ENCODE measurements at regions not wholly inside any gene's neighbourhood (a gene's known extent, or its start where the extent isn't known, plus 50 kb on each side); places are given as distances from the start of the nearest gene placed in this dataset.
"Not testable (repeated sequence)": the region's sequence is repeated elsewhere in the genome, so short reads cannot be mapped to it uniquely, and the experiment has no call there.

DNA sequence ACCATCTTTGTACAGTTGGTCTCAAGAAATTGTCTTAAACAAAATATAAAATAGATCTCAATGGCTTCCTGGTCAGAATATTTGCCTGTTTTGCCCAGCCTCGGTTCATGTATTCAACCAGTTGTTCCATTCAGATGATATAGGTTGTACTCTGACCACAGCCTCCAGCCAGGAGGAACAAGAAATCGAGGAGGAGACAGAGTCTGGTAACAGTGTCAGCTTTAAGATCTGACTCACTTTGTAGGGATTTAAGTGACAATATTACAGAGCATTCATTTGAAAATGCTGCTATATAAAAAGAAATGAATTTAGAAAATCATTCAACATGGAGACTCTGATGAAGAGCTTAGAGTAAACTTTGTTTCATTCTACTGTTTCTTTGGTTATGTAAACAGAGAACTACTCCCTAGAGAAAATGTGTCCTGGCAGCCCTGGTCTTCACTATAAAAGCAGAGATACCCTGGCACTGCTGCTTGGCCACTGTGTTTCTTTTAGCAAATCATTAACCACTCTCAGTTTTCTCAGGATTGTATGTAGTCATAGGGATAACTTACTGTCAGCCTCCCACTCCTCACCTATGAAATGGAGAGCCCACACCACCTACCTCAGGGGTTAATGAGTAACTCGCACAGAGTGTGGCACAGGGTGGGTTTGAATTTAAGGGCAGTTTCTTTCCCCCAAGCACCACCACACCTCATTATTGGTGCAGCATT is 53.5 kb downstream of the PAGE2 start:
- DNase-seq (ENCODE audit: low spot score) = no peak

DNA sequence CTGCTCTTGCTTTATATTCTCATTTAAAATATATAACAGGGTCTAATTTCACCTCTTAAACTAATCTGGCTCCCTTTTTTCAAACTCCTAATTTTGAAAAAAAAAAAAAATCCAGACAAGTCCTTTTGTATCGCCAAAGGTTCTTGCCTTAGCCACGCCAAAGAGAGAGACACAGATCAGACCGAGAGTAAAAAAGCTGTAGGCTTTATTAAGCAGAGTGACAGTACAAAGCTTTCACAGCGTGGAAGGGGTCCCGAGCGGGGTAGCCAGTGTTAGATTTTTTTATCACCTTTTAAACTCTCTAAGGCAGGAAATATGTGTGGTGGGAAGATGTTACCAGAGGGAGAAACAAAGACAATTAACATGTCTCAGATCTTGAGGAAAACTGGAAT is 54.1 kb downstream of the PAGE2 start:
- DNase-seq (ENCODE audit: low spot score) = no peak

GRCh38 chrX:55143621-55144020 is 54.8 kb downstream of the PAGE2 start:
- DNase-seq (ENCODE audit: low spot score) = no peak

DNA sequence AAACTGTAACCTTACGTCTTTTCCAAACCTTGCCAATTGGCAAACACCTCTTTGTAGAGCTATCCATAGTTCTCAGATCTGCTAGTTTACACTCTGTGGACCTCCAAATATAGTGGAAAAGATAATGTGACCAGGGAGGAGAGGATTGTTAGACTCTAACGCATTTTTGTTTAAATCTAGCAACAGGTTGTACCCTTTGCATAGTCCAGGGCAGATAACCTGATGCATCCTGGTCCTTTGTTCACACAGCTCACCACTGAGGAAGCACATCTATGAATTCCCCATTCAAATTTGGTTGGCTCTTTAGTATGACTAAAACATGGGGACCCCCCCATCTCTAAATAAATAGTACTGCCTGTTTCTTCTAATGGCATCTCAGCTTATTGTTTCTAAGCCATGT is 55.9 kb downstream of the PAGE2 start:
- no peak for DNase-seq (ENCODE audit: low spot score)

DNA sequence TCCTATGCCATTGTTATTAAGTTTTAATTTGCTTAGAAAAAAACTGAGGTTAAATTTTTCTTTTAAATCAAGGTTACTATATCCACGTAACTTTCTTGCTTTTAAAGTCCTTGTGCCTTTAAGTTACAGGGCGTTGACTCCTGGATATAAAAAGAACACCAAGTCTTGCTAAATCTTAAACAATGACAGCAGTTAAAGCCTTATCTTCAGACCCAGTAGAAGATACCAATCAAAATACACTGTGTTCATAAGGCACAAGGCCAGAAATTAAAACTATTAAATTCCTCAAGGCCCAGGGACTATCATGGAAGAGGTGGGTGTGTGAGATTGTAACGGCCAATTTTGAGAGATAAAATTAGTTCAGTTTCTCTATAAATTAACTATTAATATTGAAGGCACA is 60.4 kb downstream of the PAGE2 start:
- DNase-seq (ENCODE audit: low spot score) = no peak

DNA sequence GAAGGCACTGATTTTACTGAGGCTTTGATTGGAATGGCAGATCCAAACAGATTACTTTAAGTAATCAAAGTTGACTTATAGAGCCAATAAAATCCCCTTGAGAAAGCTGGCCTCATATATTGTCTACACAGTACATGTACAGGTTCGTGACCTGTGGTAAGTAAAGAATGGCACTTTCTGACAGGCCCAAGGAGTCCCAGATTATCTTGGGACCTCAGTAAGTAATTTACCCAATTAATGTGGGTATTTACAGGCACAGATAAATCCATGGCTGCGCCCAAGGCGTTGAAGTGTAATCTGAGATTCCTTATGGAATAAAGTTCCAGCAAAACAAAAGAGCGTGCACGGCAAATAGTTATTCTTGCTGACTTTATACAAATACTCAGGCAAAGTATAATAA is 62.4 kb downstream of the PAGE2 start:
- DNase-seq (ENCODE audit: low spot score) = no peak

- DNase-seq (ENCODE audit: low spot score) = no peak
Observed at GRCh38 chrX:55159551-55159950, 60.6 kb upstream of the PAGE5 start.

GRCh38 chrX:55160685-55161552 is 59.2 kb upstream of the PAGE5 start:
- peak; percentile 89 for DNase-seq (ENCODE audit: low spot score)

DNA sequence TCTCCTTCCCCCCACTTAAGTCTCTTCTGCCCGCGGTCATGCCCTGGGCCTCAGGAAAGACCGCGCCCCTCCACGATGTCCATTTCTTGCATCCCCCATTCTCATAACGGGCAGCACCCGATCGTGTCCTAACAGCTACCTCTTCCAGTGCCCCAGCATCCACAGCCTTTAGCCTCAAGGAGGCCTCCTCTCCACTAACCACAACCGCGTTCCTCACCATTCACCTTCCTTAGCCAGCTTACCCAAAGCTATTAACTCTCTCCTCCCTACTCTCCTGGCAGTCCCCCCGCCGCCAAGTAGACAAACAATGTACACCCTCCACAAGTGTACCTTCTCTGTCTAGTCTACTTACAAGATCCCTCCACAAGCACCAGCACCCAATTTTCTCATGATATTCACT is 58.6 kb upstream of the PAGE5 start:
- peak; percentile 6 for DNase-seq (ENCODE audit: low spot score)

DNA sequence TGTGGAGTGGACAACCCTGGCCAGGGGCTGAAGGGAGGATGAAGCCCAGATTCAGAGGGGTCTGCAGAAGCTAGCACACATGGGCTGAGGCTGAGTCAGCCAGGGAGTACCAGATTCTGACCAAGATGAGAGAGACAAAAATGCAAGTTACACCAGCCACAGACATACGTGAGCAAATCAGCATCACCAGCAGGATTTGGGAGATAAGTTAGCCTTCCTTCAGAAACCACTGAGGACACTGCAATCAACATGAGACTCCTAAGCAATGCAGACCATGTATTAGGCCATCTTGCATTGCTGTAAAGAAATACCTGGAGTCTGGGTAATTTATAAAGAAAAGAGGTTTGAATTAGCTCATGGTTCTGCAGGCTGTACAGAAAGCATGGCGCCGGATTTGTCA is 57.0 kb upstream of the PAGE5 start:
- no peak for DNase-seq (ENCODE audit: low spot score)

DNA sequence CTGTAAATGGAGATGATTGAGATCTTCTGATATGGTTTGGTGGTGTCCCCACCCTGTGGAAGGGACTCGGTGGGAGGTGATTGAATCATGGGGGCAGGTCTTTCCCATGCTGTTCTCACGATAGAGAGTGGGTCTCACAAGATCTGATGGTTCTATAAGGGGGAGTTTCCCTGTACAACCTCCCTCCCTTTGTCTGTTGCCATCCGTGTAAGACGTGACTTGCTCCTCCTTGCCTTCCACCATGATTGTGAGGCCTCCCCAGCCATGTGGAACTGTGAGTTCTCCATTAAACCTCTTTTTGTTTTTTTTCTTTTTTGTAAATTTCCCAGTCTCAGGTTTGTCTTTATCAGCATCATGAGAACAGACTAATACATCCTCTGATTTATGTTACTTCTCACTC is 55.1 kb upstream of the PAGE5 start:
- DNase-seq (ENCODE audit: low spot score) = not testable (repeated sequence)

DNA sequence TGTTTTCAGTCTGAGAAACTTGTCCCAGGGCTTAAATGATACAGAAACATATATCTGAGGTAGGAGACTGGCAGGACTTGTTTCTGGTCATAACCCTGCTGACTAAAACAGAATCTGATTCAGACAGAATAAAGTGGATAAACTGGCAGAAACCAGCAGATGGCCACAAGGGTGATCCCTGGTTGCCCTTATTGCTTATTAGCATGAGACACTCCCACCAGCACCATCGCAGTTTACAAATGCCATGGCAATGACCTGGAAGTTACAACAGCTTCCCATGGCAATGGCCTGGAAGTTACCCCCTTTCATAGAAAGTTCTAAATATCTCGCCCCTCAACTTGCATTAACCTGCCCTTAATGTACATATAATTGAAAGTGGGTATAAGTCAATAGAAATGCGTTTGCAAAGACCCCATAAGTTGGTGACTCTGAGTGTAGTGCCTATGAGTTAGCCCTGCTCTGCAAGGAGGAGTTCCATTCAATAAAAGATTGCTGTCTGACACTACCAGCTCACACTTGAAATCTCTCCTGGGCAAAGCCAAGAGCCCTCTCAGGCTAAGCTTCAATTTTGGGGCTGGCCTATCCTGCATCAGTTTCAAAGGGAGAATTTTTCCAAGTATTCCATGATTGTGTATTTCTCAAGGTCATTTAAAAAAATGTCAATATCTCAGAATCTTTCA is 52.9 kb upstream of the PAGE5 start:
- no peak for DNase-seq (ENCODE audit: low spot score)

DNA sequence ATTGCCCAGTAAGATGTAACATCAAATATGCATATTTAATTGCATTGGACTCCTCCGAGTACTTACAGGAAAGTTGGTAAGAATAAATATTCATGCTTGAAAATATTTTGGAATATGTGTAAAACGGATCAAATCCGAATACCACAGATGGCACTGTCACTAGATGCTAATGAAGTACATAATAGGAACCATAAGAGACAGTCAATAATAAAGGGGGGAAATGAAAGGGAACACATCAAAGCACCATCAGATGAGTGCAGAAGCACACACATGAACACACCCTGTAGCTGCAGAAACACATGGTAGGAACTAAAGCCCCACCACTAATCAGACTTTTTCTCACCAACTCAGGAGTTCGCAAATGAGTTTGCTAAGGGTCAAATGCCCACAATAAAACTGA is 52.2 kb upstream of the PAGE5 start:
- no peak for DNase-seq (ENCODE audit: low spot score)

DNA sequence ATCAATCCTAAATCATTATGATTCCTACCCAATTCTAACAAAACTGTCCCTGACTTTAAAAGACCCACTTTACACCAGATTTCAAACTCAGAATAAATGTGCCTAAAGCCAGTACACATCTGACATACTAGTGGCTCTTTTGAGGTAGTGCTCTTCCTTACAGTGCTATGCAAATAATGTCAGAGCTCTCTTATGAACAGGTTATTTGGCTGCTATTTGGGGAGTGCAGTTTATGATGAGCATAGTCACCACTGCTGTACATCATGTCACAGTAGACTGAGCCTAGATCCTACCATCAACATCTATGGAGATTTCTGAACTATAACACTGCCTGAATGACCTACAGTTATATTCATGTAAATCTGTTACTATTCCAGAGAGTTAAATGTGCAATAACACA is 50.4 kb upstream of the PAGE5 start:
- no peak for DNase-seq (ENCODE audit: low spot score)
